ENCODE measurements at regions not wholly inside any gene's neighbourhood (a gene's known extent, or its start where the extent isn't known, plus 50 kb on each side); places are given as distances from the start of the nearest gene placed in this dataset.

GRCh38 chr2:234241656-234242458 lies 191.4 kb downstream of the SPP2 start:
- Histone ChIP-seq H3K9me2 (replicated peaks; ENCODE audit: control insufficient read depth, low read length) (no peaks in the 10 kb centered on the region), H3K79me2 (ENCODE audit: control insufficient read depth, low read length) (no peaks in the 10 kb centered on the region), H3K27me3 (ENCODE audit: control insufficient read depth, low read length) (no peaks in the 10 kb centered on the region), H3K4me3 (ENCODE audit: low read length) (no peak overlapping the region), H3K4me2 (ENCODE audit: low read length) (no peak overlapping the region), H3K4me1 (ENCODE audit: control insufficient read depth, low read length) (no peaks in the 10 kb centered on the region), H4K20me1 (ENCODE audit: control insufficient read depth, insufficient read depth, low read depth, low read length) (no peaks in the 10 kb centered on the region), H3K36me3 (ENCODE audit: control insufficient read depth, low read length) (no peaks in the 10 kb centered on the region), H3F3A (ENCODE audit: control insufficient read depth, insufficient read depth) (no peaks in the 10 kb centered on the region), H3K27ac (ENCODE audit: low read depth, low read length) (no peak overlapping the region), H3K9me3 (ENCODE audit: control insufficient read depth, insufficient read depth, low read length) (no peaks in the 10 kb centered on the region)
- TF ChIP-seq, protein P1, sequence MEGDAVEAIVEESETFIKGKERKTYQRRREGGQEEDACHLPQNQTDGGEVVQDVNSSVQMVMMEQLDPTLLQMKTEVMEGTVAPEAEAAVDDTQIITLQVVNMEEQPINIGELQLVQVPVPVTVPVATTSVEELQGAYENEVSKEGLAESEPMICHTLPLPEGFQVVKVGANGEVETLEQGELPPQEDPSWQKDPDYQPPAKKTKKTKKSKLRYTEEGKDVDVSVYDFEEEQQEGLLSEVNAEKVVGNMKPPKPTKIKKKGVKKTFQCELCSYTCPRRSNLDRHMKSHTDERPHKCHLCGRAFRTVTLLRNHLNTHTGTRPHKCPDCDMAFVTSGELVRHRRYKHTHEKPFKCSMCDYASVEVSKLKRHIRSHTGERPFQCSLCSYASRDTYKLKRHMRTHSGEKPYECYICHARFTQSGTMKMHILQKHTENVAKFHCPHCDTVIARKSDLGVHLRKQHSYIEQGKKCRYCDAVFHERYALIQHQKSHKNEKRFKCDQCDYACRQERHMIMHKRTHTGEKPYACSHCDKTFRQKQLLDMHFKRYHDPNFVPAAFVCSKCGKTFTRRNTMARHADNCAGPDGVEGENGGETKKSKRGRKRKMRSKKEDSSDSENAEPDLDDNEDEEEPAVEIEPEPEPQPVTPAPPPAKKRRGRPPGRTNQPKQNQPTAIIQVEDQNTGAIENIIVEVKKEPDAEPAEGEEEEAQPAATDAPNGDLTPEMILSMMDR (IDR thresholded peaks at IDR 0.05; ENCODE audit: low read depth, low read length, poor library complexity, severe bottlenecking), result no peak
- TF ChIP-seq EZH2phosphoT487 (IDR thresholded peaks at IDR 0.05; ENCODE audit: borderline replicate concordance, low read length), result no peak

GRCh38 chr2:234240917-234241316 lies 190.4 kb downstream of the SPP2 start:
- Histone ChIP-seq H3K4me1 (ENCODE audit: control insufficient read depth, low read length) (no peaks in the 10 kb centered on the region), H3K27ac (ENCODE audit: low read depth, low read length) (no peak overlapping the region)

GRCh38 chr2:234235191-234235590 lies 184.7 kb downstream of the SPP2 start:
- Histone ChIP-seq H3K4me1 (ENCODE audit: control insufficient read depth, low read length) (no peaks in the 10 kb centered on the region), H3K36me3 (ENCODE audit: control insufficient read depth, low read length) (no peaks in the 10 kb centered on the region), H3K27ac (ENCODE audit: low read depth, low read length) (no peak overlapping the region), H3K27me3 (ENCODE audit: control insufficient read depth, low read length) (no peaks in the 10 kb centered on the region), H3K9me2 (replicated peaks; ENCODE audit: control insufficient read depth, low read length) (no peaks in the 10 kb centered on the region), H3K79me2 (ENCODE audit: control insufficient read depth, low read length) (no peaks in the 10 kb centered on the region), H4K20me1 (ENCODE audit: control insufficient read depth, insufficient read depth, low read depth, low read length) (no peaks in the 10 kb centered on the region), H3K9me3 (ENCODE audit: control insufficient read depth, insufficient read depth, low read length) (no peaks in the 10 kb centered on the region), H3F3A (ENCODE audit: control insufficient read depth, insufficient read depth) (no peaks in the 10 kb centered on the region), H3K4me3 (ENCODE audit: low read length) (no peak overlapping the region), H3K4me2 (ENCODE audit: low read length) (no peak overlapping the region)
- TF ChIP-seq, protein P1 (IDR thresholded peaks at IDR 0.05; ENCODE audit: low read depth, low read length, poor library complexity, severe bottlenecking), result no peak
- no peak for TF ChIP-seq EZH2phosphoT487 (IDR thresholded peaks at IDR 0.05; ENCODE audit: borderline replicate concordance, low read length)

More at GRCh38 chr2:234240917-234241316, 190.4 kb downstream of the SPP2 start:
- Histone ChIP-seq H3K36me3 (ENCODE audit: control insufficient read depth, low read length) (no peaks in the 10 kb centered on the region), H3F3A (ENCODE audit: control insufficient read depth, insufficient read depth) (no peaks in the 10 kb centered on the region), H3K4me2 (ENCODE audit: low read length) (no peak overlapping the region), H3K27me3 (ENCODE audit: control insufficient read depth, low read length) (no peaks in the 10 kb centered on the region), H3K4me3 (ENCODE audit: low read length) (no peak overlapping the region), H3K9me2 (replicated peaks; ENCODE audit: control insufficient read depth, low read length) (no peaks in the 10 kb centered on the region), H3K9me3 (ENCODE audit: control insufficient read depth, insufficient read depth, low read length) (no peaks in the 10 kb centered on the region), H3K79me2 (ENCODE audit: control insufficient read depth, low read length) (no peaks in the 10 kb centered on the region), H4K20me1 (ENCODE audit: control insufficient read depth, insufficient read depth, low read depth, low read length) (no peaks in the 10 kb centered on the region)
- TF ChIP-seq, protein P1 (IDR thresholded peaks at IDR 0.05; ENCODE audit: low read depth, low read length, poor library complexity, severe bottlenecking), result no peak
- TF ChIP-seq EZH2phosphoT487 (IDR thresholded peaks at IDR 0.05; ENCODE audit: borderline replicate concordance, low read length), result no peak
